GM12891 (cell line): ENCODE measurements at regions not wholly inside any gene's neighbourhood (a gene's known extent, or its start where the extent isn't known, plus 50 kb on each side); places are given as distances from the start of the nearest gene placed in this dataset.

Experiments
- PAX5 ChIP-seq: IDR thresholded peaks from 2 replicates; pipeline ENCODE4 v1.6.1; 2011; ENCODE audit warnings: low read length, moderate library complexity, mild to moderate bottlenecking; ENCODE audit not compliant: insufficient read depth, severe bottlenecking
- POLR2A ChIP-seq: IDR thresholded peaks from 2 replicates; pipeline ENCODE4 v1.6.1; 2011; ENCODE audit warnings: low read depth, low read length, control low read depth
- POLR2AphosphoS5 ChIP-seq: IDR thresholded peaks from 2 replicates; pipeline ENCODE4 v1.6.1; 2011; ENCODE audit warnings: low read depth, low read length, control low read depth
- POU2F2 ChIP-seq: IDR thresholded peaks from 2 replicates; pipeline ENCODE4 v1.6.1; 2011; ENCODE audit warnings: low read depth, mild to moderate bottlenecking, control low read depth, low read length, moderate library complexity
- SPI1 ChIP-seq: IDR thresholded peaks from 2 replicates; pipeline ENCODE4 v1.6.1; 2011; ENCODE audit warnings: low read depth, low read length, control low read depth
- TAF1 ChIP-seq: IDR thresholded peaks from 2 replicates; pipeline ENCODE4 v1.6.1; 2011; ENCODE audit warnings: low read depth, low read length, control low read depth

DNA sequence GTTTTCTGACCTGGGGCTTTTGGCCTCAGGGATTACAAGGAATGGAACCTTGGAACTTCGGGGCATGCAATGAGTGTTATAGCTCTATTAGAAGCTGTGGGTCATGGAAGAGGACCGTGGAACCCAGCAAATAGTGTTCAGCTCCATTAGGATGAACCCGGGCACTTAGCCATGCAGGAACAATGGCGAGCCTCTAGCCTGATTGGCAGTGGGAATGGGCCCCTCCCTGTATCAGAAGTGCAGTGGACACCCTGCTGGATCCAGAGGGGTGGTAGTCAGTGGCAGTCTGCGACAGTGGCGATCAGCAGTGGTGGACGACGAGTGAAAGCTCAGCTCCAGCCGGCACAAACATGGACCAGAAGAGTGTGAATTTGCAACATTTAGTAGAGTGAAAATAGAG lies 315.4 kb upstream of the TECRL start:
- TF ChIP-seq POLR2A (no peak), POLR2AphosphoS5 (no peak), TAF1 (no peak), SPI1 (no peak), PAX5 (no peak), POU2F2 (no peak)
